Sciatic nerve (tissue), 2 donors: ENCODE measurements at regions not wholly inside any gene's neighbourhood (a gene's known extent, or its start where the extent isn't known, plus 50 kb on each side); places are given as distances from the start of the nearest gene placed in this dataset.
A peak's percentile ranks its signal among the peaks of the same experiment; 100 is the strongest.
"Not testable (repeated sequence)": the region's sequence is repeated elsewhere in the genome, so short reads cannot be mapped to it uniquely, and the experiment has no call there.

Experiments
- ATAC-seq: fragments of 200-7000 bp; cut with Tn5 transposase; one replicate; pipeline ENCODE4 v1.9.1; 2020; ENCODE audit warnings: mild to moderate bottlenecking, moderate library complexity
- DNase-seq: peaks from one replicate; pipeline ENCODE4 v3.0.0-alpha.2; 2020; ENCODE audit warnings: low spot score
- intact Hi-C: fragments of 100-400 bp; cut with DNase I; formaldehyde crosslinking; loops from one replicate; pipeline ENCODE4 v1.14.2; 2022
- donor health status: DM: no; HTN: no; CAD: no.
- donor health status: DM: no; HTN: no; CAD: no.

GRCh38 chr6:11374036-11375010 lies 141.9 kb upstream of the NEDD9 start:
- intact Hi-C loops, result no loop called here
- ATAC-seq (peak; percentile 68), DNase-seq (no peak)

- no peak for ATAC-seq
- intact Hi-C loops, result loop anchor here (1.0 kb wide), 1 partner anchor 16 kb away; no protein-coding TSS in a partner anchor
Observed at GRCh38 chr6:11373208-11373607, 140.7 kb upstream of the NEDD9 start.

GRCh38 chr6:11372186-11372790 lies 139.8 kb upstream of the NEDD9 start:
- intact Hi-C loops, ATAC-seq, DNase-seq: not testable (repeated sequence)

More at GRCh38 chr6:11373208-11373607, 140.7 kb upstream of the NEDD9 start:
- DNase-seq, result no peak

GRCh38 chr6:11370191-11371018 lies 137.9 kb upstream of the NEDD9 start:
- intact Hi-C loops, result no loop called here
- peak; percentile 50 for ATAC-seq
- no peak for DNase-seq

GRCh38 chr6:11368760-11369159 lies 136.3 kb upstream of the NEDD9 start:
- DNase-seq, result no peak
- ATAC-seq, result no peak
- intact Hi-C loops, result no loop called here

GRCh38 chr6:11368264-11368663 lies 135.8 kb upstream of the NEDD9 start:
- intact Hi-C loops, result no loop called here
- DNase-seq (no peak), ATAC-seq (no peak)

GRCh38 chr6:11367638-11368199 lies 135.3 kb upstream of the NEDD9 start:
- intact Hi-C loops, result no loop called here
- DNase-seq (no peak), ATAC-seq (no peak)

- no peak for ATAC-seq
- intact Hi-C loops, result no loop called here
- no peak for DNase-seq
Observed at GRCh38 chr6:11366934-11367637, 134.6 kb upstream of the NEDD9 start.

- no peak for DNase-seq
- ATAC-seq, result no peak
- intact Hi-C loops, result no loop called here
Observed at GRCh38 chr6:11366183-11366933, 133.9 kb upstream of the NEDD9 start.

GRCh38 chr6:11364971-11365397 lies 132.5 kb upstream of the NEDD9 start:
- ATAC-seq, result peak; percentile 82
- DNase-seq, result no peak
- intact Hi-C loops, result no loop called here

GRCh38 chr6:11363881-11364576 lies 131.6 kb upstream of the NEDD9 start:
- DNase-seq (no peak), ATAC-seq (no peak)
- intact Hi-C loops, result no loop called here

- DNase-seq (no peak), ATAC-seq (no peak)
- intact Hi-C loops, result no loop called here
Observed at GRCh38 chr6:11362564-11362963, 130.1 kb upstream of the NEDD9 start.

GRCh38 chr6:11358904-11359830 lies 126.7 kb upstream of the NEDD9 start:
- intact Hi-C loops, result no loop called here
- DNase-seq (no peak), ATAC-seq (no peak)

GRCh38 chr6:11357285-11357684 lies 124.8 kb upstream of the NEDD9 start:
- ATAC-seq (peak; percentile 56), DNase-seq (no peak)
- intact Hi-C loops, result no loop called here

GRCh38 chr6:11356404-11357155 lies 124.1 kb upstream of the NEDD9 start:
- DNase-seq, result no peak
- intact Hi-C loops, result no loop called here
- ATAC-seq, result no peak
